ENCODE measurements at regions not wholly inside any gene's neighbourhood (a gene's known extent, or its start where the extent isn't known, plus 50 kb on each side); places are given as distances from the start of the nearest gene placed in this dataset.

DNA sequence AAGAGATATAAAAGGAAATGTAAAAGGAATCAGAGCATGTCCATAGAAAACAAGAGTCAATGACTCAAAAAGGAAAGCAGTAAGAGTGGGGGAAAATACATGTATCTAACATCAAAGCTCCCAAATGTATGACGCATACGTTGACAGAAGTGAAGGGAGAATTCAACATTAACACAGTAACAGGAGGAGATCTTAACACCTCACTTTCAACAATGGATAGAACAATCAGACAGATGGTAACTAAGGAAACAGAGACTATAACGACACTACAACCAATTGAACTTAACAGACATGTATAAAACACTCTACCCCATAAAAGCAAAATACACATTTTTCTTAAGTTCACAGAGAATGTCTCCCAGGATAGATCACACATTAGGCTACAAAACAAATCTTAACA, 774.8 kb upstream of the ARGLU1 start:
- TF ChIP-seq, protein P1, sequence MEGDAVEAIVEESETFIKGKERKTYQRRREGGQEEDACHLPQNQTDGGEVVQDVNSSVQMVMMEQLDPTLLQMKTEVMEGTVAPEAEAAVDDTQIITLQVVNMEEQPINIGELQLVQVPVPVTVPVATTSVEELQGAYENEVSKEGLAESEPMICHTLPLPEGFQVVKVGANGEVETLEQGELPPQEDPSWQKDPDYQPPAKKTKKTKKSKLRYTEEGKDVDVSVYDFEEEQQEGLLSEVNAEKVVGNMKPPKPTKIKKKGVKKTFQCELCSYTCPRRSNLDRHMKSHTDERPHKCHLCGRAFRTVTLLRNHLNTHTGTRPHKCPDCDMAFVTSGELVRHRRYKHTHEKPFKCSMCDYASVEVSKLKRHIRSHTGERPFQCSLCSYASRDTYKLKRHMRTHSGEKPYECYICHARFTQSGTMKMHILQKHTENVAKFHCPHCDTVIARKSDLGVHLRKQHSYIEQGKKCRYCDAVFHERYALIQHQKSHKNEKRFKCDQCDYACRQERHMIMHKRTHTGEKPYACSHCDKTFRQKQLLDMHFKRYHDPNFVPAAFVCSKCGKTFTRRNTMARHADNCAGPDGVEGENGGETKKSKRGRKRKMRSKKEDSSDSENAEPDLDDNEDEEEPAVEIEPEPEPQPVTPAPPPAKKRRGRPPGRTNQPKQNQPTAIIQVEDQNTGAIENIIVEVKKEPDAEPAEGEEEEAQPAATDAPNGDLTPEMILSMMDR (conservative IDR thresholded peaks at IDR 0.05): no peak
- no peak for TF ChIP-seq ZFX (IDR thresholded peaks at IDR 0.05)

Measured in C4-2B (cell line).